Loucy (cell line): ENCODE measurements at regions not wholly inside any gene's neighbourhood (a gene's known extent, or its start where the extent isn't known, plus 50 kb on each side); places are given as distances from the start of the nearest gene placed in this dataset.
A peak's percentile ranks its signal among the peaks of the same experiment; 100 is the strongest.

Experiments used
- H2AFZ ChIP-seq: fragments of 200-600 bp; sonication (generic); 2 replicates; pipeline ENCODE4 v1.6.0; 2016; ENCODE audit warnings: antibody characterized with exemption, mild to moderate bottlenecking, low read length, moderate library complexity
- H3F3A ChIP-seq: fragments of 200-600 bp; 2 replicates; pipeline ENCODE4 v1.6.0; 2016; ENCODE audit warnings: antibody characterized with exemption, low read depth, mild to moderate bottlenecking
- H3K27me3 ChIP-seq: fragments of 200-600 bp; sonication (generic); 2 replicates; pipeline ENCODE4 v1.6.1; 2014; ENCODE audit warnings: low read length, mild to moderate bottlenecking; ENCODE audit not compliant: insufficient read depth, poor library complexity, severe bottlenecking
- H3K36me3 ChIP-seq: fragments of 200-600 bp; sonication (generic); 2 replicates; pipeline ENCODE4 v1.6.1; 2016; ENCODE audit warnings: low read length; ENCODE audit not compliant: insufficient read depth
- H3K4me1 ChIP-seq: fragments of 200-600 bp; sonication (generic); 2 replicates; pipeline ENCODE4 v1.5.1; 2014; ENCODE audit warnings: low read length, mild to moderate bottlenecking; ENCODE audit not compliant: insufficient read depth, poor library complexity, severe bottlenecking
- H3K4me2 ChIP-seq: fragments of 200-600 bp; sonication (generic); 2 replicates; pipeline ENCODE4 v1.6.0; 2014; ENCODE audit warnings: antibody characterized with exemption, low read length, low read depth, mild to moderate bottlenecking; ENCODE audit not compliant: poor library complexity, severe bottlenecking
- H3K4me3 ChIP-seq: fragments of 200-600 bp; sonication (generic); 2 replicates; pipeline ENCODE4 v1.5.1; 2014; ENCODE audit warnings: low read length, mild to moderate bottlenecking, mixed read lengths; ENCODE audit not compliant: poor library complexity, severe bottlenecking
- H3K79me2 ChIP-seq: fragments of 200-600 bp; sonication (generic); 2 replicates; pipeline ENCODE4 v1.6.1; 2014; ENCODE audit warnings: low read length; ENCODE audit not compliant: insufficient read depth
- H3K9ac ChIP-seq: fragments of 200-600 bp; sonication (generic); 2 replicates; pipeline ENCODE4 v1.6.0; 2014; ENCODE audit warnings: mild to moderate bottlenecking, low read depth, low read length, moderate library complexity; ENCODE audit not compliant: poor library complexity, severe bottlenecking
- H3K9me2 ChIP-seq: fragments of 200-600 bp; sonication (generic); replicated peaks from 2 replicates; pipeline ENCODE4 v1.6.1; 2016; ENCODE audit warnings: low read depth, low read length, mixed read lengths
- H3K9me3 ChIP-seq: fragments of 200-600 bp; sonication (generic); 2 replicates; pipeline ENCODE4 v1.6.1; 2014; ENCODE audit warnings: mild to moderate bottlenecking, antibody characterized with exemption, low read length, low read depth; ENCODE audit not compliant: insufficient read depth
- H4K20me1 ChIP-seq: fragments of 200-600 bp; sonication (generic); 2 replicates; pipeline ENCODE4 v1.6.0; 2014; ENCODE audit warnings: antibody characterized with exemption, low read length, mild to moderate bottlenecking; ENCODE audit not compliant: insufficient read depth, poor library complexity, severe bottlenecking
- CTCF ChIP-seq: fragments of 200-600 bp; sonication (generic); conservative IDR thresholded peaks from 2 replicates; pipeline ENCODE4 v1.5.1; 2014; ENCODE audit warnings: mild to moderate bottlenecking, antibody characterized with exemption, low read length
- EZH2phosphoT487 ChIP-seq: fragments of 200-600 bp; IDR thresholded peaks from 2 replicates; pipeline ENCODE4 v1.6.1; 2018; ENCODE audit warnings: antibody characterized with exemption, mild to moderate bottlenecking, moderate library complexity, borderline replicate concordance

DNA sequence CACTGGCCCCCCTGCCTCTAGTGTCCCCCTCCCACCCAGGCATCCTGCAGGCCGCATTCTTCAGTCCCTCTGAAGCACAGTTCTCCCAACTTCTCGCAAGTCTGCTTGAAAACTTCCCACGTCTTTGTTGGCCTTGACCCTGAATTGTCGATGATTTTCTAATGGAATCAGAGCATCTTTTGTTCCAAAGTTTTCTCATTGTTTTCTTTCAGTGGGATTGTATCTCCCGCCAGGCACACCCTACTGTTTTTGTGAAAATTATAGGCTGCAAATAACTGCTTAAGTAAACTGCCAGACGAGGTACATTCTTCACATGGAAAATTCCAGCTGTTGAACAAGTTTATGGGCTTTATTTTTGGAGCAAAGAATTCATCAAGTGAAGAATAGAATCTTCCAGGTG lies 122.6 kb upstream of the SLC25A48 start:
- no peaks in the 10 kb centered on the region for H3F3A ChIP-seq
- no peaks in the 10 kb centered on the region for H4K20me1 ChIP-seq
- H3K4me2 ChIP-seq, result no peak overlapping the region
- no peaks in the 10 kb centered on the region for H3K36me3 ChIP-seq
- H3K9me2 ChIP-seq, result no peaks in the 10 kb centered on the region
- no peaks in the 10 kb centered on the region for H3K9me3 ChIP-seq
- no peak for TF ChIP-seq CTCF
- TF ChIP-seq EZH2phosphoT487, result no peak
- no peak overlapping the region for H2AFZ ChIP-seq
- H3K4me1 ChIP-seq, result peaks cover 15% of the 10 kb centered on the region
- H3K79me2 ChIP-seq, result no peaks in the 10 kb centered on the region
- no peak overlapping the region for H3K4me3 ChIP-seq
- no peaks in the 10 kb centered on the region for H3K27me3 ChIP-seq
- H3K9ac ChIP-seq, result no peak overlapping the region

DNA sequence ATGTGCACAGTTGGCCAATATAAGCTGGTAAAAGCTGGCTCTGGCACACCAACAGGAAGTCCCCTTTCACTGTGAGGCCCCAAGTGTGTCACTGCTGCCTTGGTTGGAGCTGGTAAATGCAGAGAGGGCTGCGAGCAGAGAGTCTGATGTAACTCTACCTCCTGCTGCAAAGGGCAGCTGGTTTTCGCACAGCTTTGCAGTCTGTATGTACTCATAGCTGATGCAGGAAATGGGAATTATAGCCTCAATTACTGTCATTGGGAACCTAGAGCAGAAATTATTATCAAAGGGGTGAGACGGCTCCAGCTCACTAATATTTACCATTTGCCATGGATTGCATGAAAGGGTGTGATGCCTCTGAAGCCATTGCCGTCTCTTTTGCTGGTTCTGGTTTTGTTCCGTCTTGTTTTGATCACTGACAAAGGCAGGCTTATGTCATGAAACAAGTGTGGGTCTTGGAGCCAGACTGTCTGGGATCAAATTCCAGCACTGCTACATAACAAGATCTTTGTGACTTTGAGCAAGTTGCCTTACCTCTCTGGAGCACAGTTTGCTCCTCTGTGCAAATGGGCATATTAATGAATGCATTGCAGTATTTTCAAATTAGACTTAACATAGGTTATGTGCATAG lies 124.3 kb upstream of the SLC25A48 start:
- no peaks in the 10 kb centered on the region for H3F3A ChIP-seq
- no peaks in the 10 kb centered on the region for H4K20me1 ChIP-seq
- no peaks in the 10 kb centered on the region for H3K79me2 ChIP-seq
- H3K9me3 ChIP-seq, result no peaks in the 10 kb centered on the region
- H3K9ac ChIP-seq, result no peak overlapping the region
- H3K4me2 ChIP-seq, result peak overlapping the region; percentile 40
- H2AFZ ChIP-seq, result peak overlapping the region; percentile 62
- no peaks in the 10 kb centered on the region for H3K27me3 ChIP-seq
- H3K36me3 ChIP-seq, result no peaks in the 10 kb centered on the region
- no peaks in the 10 kb centered on the region for H3K9me2 ChIP-seq
- no peak overlapping the region for H3K4me3 ChIP-seq
- peaks cover 11% of the 10 kb centered on the region for H3K4me1 ChIP-seq
- TF ChIP-seq CTCF (no peak), EZH2phosphoT487 (no peak)

- H3K9ac ChIP-seq, result no peak overlapping the region
- H3K79me2 ChIP-seq, result no peaks in the 10 kb centered on the region
- TF ChIP-seq EZH2phosphoT487 (no peak), CTCF (no peak)
- no peak overlapping the region for H2AFZ ChIP-seq
- no peak overlapping the region for H3K4me3 ChIP-seq
- no peak overlapping the region for H3K4me2 ChIP-seq
- H3K9me2 ChIP-seq, result no peaks in the 10 kb centered on the region
- no peaks in the 10 kb centered on the region for H3K9me3 ChIP-seq
- H3F3A ChIP-seq, result no peaks in the 10 kb centered on the region
- H3K4me1 ChIP-seq, result peaks cover 11% of the 10 kb centered on the region
- no peaks in the 10 kb centered on the region for H3K27me3 ChIP-seq
- no peaks in the 10 kb centered on the region for H4K20me1 ChIP-seq
- H3K36me3 ChIP-seq, result no peaks in the 10 kb centered on the region
These were observed 125.3 kb upstream of the SLC25A48 start for GRCh38 chr5:135709208-135709575.
